Right lobe of liver (tissue), 4 donors: ENCODE measurements at regions not wholly inside any gene's neighbourhood (a gene's known extent, or its start where the extent isn't known, plus 50 kb on each side); places are given as distances from the start of the nearest gene placed in this dataset.

Source experiments
- CTCF ChIP-seq, 4 donors: fragments of 200-600 bp in 3 of 4; fragments of 450-650 bp in 1 of 4; IDR thresholded peaks; one replicate each; pipeline versions ENCODE4 v1.5.1 to v1.8.0; 2016 to 2022; ENCODE audit warnings: antibody characterized with exemption in 4 of 4, mild to moderate bottlenecking in 2 of 4
- POLR2A ChIP-seq: fragments of 450-650 bp; IDR thresholded peaks from one replicate; pipeline ENCODE4 v1.6.1; 2017; ENCODE audit warnings: antibody characterized with exemption, mild to moderate bottlenecking
- donor health status: DM: no; HTN: no; CAD: no.
- donor health status: DM: no; HTN: no; CAD: no.
- donor health status: DM: no; HTN: yes; CAD: no.

DNA sequence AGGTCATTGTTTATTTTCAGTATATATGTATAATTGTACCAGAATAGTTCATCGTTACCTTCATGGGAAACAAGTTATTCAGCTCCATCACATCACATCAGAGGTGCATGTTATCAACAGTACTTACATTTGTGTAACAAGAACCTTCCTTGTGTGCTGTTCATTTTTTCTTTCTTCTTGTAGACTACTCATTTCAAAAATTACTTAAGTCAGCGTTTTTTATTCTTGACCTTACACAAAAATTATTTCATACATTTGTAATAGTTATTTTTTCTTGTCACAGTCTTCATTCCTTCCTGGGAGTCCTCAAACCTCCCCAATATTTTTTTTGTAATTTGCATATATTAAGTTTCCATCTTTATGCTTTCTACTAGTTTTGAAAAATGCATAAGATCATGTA lies 725.7 kb upstream of the ADGRB3 start:
- no peak for TF ChIP-seq CTCF (IDR thresholded peaks at IDR 0.05)
- no peak for TF ChIP-seq POLR2A
